NT2/D1 (cell line): ENCODE measurements at regions not wholly inside any gene's neighbourhood (a gene's known extent, or its start where the extent isn't known, plus 50 kb on each side); places are given as distances from the start of the nearest gene placed in this dataset.

Experiments
- YY1 ChIP-seq: IDR thresholded peaks from 2 replicates; pipeline ENCODE4 v1.6.1; 2011; ENCODE audit not compliant: insufficient read length, insufficient read depth
- ZNF274 ChIP-seq: IDR thresholded peaks from 2 replicates; pipeline ENCODE4 v1.6.1; 2011; ENCODE audit warnings: mild to moderate bottlenecking, low read depth, low read length

GRCh38 chr16:66116163-66117002, 250.1 kb upstream of the CDH5 start:
- TF ChIP-seq YY1: no peak
- no peak for TF ChIP-seq ZNF274
